ENCODE measurements at regions not wholly inside any gene's neighbourhood (a gene's known extent, or its start where the extent isn't known, plus 50 kb on each side); places are given as distances from the start of the nearest gene placed in this dataset.
A peak's percentile ranks its signal among the peaks of the same experiment; 100 is the strongest.

DNA sequence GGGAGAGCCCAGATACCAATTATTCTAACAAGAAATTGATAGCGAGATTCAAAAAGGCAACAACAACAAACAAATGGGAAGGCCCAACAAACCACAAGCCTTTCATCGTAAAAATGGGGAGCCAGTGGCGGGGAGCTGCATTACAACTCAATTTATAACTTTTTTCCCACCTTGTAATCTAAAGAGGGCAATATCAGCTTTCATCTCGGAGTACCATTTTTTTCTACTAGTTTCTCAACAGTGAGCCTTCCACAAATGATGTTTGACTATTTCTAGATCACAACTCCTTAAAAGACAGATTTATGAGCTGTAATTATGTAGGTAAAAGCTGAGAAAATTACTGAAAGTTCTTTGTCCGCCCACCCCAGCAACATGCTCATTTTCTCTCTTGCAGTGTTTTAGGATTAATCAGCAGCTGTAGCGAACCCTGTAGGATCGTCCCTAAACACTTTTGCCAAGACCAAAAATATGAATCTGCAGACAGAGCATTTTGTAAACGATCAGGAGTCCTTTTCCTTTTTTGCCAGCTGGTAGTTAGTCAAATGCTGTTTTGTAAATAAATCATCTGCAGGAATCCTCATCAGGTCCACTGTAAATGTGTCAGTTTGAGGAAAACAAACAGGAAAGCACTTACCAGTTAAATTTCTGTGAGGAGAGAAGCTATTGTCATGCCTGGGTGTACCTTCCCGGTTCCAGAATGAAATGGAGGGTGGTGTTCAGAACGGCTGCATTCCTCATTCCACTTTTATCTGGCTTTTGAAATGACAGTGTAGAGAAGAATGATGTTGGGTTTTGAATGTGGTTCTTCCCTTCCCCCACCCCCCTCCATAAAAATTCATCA is 53.2 kb downstream of the EEF1B2 start:
- no peak for DNase-seq (ENCODE audit: low read depth in 2 of 3, low spot score in 2 of 3)

DNA sequence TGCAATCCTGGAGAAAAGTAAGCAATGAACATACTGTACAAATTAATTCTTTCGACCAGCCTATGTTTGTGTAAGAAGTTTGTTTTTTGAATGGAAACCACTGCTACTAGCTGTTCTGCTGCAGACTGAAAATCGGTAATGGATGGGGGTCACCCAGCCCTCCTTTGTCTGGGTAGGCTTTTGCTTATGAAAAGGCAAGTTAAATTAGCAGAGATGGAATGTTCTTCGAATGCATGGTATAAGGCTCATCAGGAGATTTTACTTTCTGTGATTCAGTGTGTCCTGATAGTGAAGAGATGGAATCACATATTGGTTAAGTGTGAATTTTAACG is 53.8 kb downstream of the EEF1B2 start:
- DNase-seq (ENCODE audit: low read depth in 2 of 3, low spot score in 2 of 3), result no peak

DNA sequence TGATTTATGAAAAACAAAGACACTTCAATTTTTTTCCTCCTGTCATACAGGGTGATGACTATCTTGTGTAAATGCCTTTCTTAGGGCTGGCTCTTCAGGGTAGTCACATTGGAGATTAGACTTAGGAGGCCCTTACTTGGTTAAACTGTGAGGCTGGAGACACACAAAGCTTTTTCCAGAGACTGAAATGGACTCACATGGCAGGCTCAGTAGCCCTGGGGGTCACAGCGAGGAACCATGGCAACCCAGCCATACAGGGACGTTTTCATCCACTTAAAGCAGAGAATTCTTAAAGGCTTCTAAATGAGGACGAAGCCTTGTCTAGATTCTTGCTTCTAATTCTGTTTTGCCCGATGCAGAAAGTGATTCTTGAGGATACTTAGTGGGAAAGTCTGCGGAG is 57.3 kb upstream of the ZDBF2 start:
- DNase-seq (ENCODE audit: low read depth in 2 of 3, low spot score in 2 of 3), result no peak

DNA sequence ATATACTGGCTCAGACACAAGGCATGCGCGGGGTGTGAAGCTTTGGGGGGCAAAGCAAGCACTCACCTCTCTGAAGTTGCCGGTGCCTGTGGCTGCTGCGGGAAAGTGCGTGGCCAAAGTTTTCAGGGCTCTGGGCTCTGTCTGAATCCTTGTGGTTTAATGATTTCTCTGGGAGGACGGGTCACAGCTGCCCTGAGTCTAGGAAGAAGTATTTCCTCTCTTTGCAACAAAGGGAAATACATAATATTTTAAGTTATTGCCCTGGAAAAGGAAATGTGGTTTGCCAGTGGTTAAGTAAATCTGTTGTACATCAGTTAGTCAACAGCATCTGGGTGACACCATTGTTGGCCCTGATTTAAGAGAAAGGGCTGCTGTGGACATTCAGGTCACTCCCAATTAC is 56.7 kb upstream of the ZDBF2 start:
- peak in 2 of 3 donors; percentile 4 to 6 for DNase-seq (ENCODE audit: low read depth in 2 of 3, low spot score in 2 of 3)

DNA sequence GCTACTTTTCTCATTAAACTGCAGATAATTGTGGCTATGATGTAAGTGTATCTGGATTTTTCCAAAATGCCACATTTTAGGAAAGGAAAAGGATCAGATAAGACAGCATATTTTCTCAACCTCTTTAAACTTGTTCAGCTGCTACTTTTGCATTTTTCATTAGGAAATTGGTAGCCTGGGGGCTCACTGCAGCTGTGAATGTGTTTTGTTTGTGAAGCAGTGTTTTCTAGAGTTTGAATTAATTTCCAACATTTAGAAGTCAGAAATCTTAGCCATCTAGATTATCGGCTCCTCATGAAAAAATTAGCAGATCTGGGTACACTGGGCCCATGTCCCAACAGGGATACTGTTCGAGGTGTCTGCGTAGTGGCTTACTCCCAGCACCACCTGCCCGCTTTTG is 56.3 kb upstream of the ZDBF2 start:
- no peak for DNase-seq (ENCODE audit: low read depth in 2 of 3, low spot score in 2 of 3)

DNA sequence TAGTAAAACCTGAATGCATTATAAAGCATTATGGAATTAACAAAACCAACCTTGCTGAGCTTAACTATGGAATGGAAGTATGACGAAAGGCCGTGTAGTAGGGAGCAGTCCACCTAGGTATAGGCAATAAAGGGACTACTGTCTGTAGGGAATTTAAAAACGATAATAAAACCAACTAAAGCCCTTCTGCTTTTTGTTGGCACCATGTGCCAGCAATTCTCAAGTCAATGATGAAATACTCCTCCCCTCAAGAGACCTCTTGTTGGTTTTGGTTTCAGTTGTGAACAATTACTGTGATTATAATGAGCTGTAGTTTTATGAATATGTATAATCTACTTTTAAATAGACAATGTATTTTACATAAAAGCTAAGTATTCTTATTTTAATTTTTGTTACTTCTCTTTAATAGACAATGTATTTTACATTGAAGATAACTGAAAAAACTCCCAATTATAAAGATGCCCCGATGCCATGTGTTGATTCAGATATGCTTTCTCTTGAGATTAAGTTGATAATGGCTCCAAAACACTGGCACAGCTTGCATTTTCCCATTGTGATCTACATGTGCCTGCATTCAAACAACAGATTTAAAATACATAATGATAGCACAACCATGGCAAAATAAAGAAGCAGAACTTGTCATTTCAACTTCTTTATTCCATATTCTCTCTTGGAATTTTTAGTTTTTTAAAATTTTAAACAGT is 55.5 kb upstream of the ZDBF2 start:
- DNase-seq (ENCODE audit: low read depth in 2 of 3, low spot score in 2 of 3), result peak in 2 of 3 donors; percentile 9 to 53

DNA sequence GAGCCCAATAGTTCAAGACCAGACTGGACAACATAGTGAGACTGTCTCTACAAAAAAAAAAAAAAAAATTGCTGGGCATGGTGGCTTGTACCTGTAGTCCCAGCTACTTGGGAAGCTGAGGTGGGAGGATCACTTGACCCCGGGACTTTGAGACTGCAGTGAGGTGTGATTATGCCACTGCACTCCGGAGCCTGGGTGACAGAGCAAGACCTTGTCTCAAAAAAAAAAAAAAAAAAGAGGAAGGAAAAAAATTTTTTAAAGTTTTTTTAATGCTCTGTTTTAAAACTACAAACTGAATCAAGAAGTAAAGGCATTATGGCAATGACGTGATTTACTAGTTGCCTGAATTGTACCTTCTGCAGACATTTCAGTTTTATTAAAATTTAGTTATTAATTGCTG is 54.5 kb upstream of the ZDBF2 start:
- peak in 1 of 3 donors; percentile 22 for DNase-seq (ENCODE audit: low read depth in 2 of 3, low spot score in 2 of 3)

DNA sequence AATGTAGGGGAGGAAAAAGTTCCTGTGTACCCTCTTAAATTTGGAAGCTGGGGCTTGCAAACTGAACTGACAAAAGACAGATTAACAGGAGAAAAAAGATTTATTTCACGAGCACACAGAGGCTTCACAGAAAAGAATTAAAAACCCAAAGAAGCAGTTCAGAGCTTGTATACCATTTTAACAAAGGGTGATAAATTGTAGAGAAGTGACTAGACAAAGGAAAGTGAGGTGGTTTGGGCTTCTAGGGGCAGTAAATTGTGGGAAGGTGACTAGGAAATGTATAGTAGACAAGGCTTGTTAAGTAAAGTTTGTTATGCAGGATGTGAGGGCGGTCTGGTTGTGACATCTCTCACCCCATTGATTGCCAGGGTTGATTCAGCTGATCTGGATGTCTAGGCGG is 53.5 kb upstream of the ZDBF2 start:
- DNase-seq (ENCODE audit: low read depth in 2 of 3, low spot score in 2 of 3), result no peak

All from hematopoietic multipotent progenitor cell (in vitro differentiated cells).